ENCODE measurements at regions not wholly inside any gene's neighbourhood (a gene's known extent, or its start where the extent isn't known, plus 50 kb on each side); places are given as distances from the start of the nearest gene placed in this dataset.

GRCh38 chr11:90364527-90364926 is 141.7 kb upstream of the CHORDC1 start:
- no peak overlapping the region for H3K4me3 ChIP-seq (ENCODE audit: low read depth, low read length)
- no peak for TF ChIP-seq CTCF (IDR thresholded peaks at IDR 0.05; ENCODE audit: borderline replicate concordance, insufficient read depth, low read depth, low read length)

GRCh38 chr11:90363739-90364138 is 140.9 kb upstream of the CHORDC1 start:
- TF ChIP-seq CTCF (IDR thresholded peaks at IDR 0.05; ENCODE audit: borderline replicate concordance, insufficient read depth, low read depth, low read length), result no peak
- H3K4me3 ChIP-seq (ENCODE audit: low read depth, low read length), result no peak overlapping the region

GRCh38 chr11:90355200-90355599 is 132.4 kb upstream of the CHORDC1 start:
- TF ChIP-seq CTCF (IDR thresholded peaks at IDR 0.05; ENCODE audit: borderline replicate concordance, insufficient read depth, low read depth, low read length), result no peak
- H3K4me3 ChIP-seq (ENCODE audit: low read depth, low read length), result no peak overlapping the region

GRCh38 chr11:90349731-90350130 is 126.9 kb upstream of the CHORDC1 start:
- no peak for TF ChIP-seq CTCF (IDR thresholded peaks at IDR 0.05; ENCODE audit: borderline replicate concordance, insufficient read depth, low read depth, low read length)
- no peak overlapping the region for H3K4me3 ChIP-seq (ENCODE audit: low read depth, low read length)

- no peak for TF ChIP-seq CTCF (IDR thresholded peaks at IDR 0.05; ENCODE audit: borderline replicate concordance, insufficient read depth, low read depth, low read length)
- H3K4me3 ChIP-seq (ENCODE audit: low read depth, low read length), result no peak overlapping the region
Measured at GRCh38 chr11:90344546-90344945, 121.7 kb upstream of the CHORDC1 start.

GRCh38 chr11:90343673-90344072 is 120.8 kb upstream of the CHORDC1 start:
- H3K4me3 ChIP-seq (ENCODE audit: low read depth, low read length), result no peak overlapping the region
- TF ChIP-seq CTCF (IDR thresholded peaks at IDR 0.05; ENCODE audit: borderline replicate concordance, insufficient read depth, low read depth, low read length), result no peak

- no peak overlapping the region for H3K4me3 ChIP-seq (ENCODE audit: low read depth, low read length)
- TF ChIP-seq CTCF (IDR thresholded peaks at IDR 0.05; ENCODE audit: borderline replicate concordance, insufficient read depth, low read depth, low read length), result no peak
Measured at GRCh38 chr11:90341986-90342385, 119.1 kb upstream of the CHORDC1 start.
